ENCODE measurements at regions not wholly inside any gene's neighbourhood (a gene's known extent, or its start where the extent isn't known, plus 50 kb on each side); places are given as distances from the start of the nearest gene placed in this dataset.
"Not testable (repeated sequence)": the region's sequence is repeated elsewhere in the genome, so short reads cannot be mapped to it uniquely, and the experiment has no call there.

DNA sequence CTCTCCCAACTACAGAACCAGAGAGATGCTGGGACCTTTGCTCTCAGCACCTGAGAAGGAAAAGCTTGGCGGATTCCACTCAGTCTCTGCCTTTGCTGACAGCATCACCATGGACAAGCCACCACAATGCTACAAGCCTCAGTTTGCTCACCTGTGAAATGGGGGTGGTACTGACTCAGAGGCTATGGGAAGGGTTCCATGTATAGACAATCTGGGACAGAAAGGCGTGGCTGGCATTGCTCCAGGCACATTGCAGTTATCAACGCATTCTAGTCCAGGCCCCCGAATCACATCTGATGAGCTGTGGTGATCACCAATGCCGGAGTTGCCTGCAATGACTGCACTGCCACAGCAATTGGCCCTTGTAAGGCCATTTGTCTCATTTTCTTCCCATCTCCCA, 72.6 kb downstream of the ISX start:
- DNase-seq, result no peak

DNA sequence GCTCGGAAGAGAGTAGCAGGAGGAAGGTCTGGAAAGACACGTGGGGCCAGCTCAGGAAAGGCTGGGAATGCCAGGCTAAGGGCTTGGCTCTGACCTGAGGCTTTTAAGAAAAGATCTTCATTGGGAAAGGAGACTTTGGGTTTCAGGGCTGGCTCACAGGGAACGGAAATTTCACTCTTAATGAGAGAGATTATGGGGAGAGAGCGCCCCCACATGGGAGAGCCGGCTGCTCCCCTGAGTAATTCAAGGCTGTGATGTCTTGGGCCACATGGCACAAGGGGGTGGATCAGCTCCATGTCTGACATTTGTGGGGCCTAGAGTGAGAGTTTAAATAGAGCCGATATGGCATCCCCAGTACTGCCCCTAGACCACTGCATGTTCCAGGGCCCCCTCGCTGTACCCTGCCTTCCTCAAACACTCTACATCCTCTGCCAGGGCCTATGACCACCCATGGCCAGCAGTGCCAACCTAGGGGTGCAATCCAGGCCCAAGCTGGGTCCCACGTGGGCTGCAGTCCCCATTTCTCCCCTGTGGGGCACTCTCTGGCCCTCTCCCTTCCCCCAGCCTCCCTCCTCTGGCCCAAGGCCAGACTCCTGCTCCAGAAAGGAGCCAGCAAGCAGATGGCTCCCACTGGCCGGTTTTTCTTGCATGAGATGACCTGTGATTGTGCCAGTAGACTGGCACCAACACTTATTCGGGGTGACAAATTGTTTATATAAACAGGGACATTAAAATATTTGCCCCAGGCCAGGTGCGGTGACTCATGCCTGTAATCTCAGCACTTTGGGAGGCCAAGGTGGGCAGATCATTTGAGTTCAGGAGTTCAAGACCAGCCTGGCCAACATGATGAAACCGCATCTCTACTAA, 75.2 kb downstream of the ISX start:
- DNase-seq, result no peak

DNA sequence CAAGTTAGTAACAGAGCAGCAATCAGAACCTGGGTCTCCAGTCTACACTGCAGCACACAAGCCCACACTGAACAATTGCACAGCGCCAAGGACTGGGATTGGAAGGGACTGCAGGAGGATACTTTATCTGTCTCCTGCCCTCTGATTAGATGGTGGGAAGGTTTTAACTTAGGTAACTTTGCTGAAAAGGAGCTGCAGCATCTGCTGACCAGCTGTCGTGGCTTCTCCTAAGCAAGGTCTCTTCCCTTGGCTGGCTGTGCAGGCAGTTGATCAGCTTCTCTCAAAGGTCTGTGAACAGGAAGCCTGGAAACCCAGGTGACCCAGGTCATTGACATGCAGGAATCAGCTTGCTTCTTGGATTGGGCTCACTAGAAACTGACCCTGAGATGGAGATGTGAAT, 82.4 kb downstream of the ISX start:
- DNase-seq, result no peak

GRCh38 chr22:35148866-35149548, 83.0 kb downstream of the ISX start:
- DNase-seq, result no peak

GRCh38 chr22:35150183-35151107, 84.5 kb downstream of the ISX start:
- DNase-seq, result peak; percentile 70

GRCh38 chr22:35152316-35152715, 86.4 kb downstream of the ISX start:
- DNase-seq, result no peak

- DNase-seq, result peak; percentile 51
Measured at GRCh38 chr22:35154937-35155387, 89.0 kb downstream of the ISX start.

- DNase-seq, result no peak
Measured at GRCh38 chr22:35155403-35156025, 89.6 kb downstream of the ISX start.

DNA sequence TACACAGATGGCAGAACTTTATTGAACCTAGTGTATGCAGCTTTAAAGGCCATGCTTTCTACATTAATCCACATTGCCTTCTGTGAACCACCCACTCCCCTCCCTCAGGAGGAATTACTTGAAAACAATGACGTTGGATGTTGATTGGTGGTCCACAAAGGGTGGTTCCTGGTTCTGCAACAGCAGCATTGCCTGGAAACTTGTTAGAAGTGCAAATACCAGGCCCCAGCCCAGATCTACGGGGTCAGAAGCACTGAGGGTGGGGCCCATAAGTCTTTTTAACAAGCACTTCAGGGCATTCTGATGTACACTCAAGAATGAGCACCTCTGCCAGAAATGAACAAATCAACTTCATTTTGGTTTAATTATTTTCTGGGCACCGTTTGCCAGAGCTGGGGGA, 91.0 kb downstream of the ISX start:
- no peak for DNase-seq

GRCh38 chr22:35158336-35158735, 92.4 kb downstream of the ISX start:
- no peak for DNase-seq

- DNase-seq, result no peak
Measured at GRCh38 chr22:35159343-35159742, 93.4 kb downstream of the ISX start.

- DNase-seq, result no peak
Measured at GRCh38 chr22:35160268-35160667, 94.3 kb downstream of the ISX start.

GRCh38 chr22:35165896-35166295, 91.4 kb upstream of the HMGXB4 start:
- not testable (repeated sequence) for DNase-seq

- no peak for DNase-seq
Measured at GRCh38 chr22:35170716-35171697, 86.3 kb upstream of the HMGXB4 start.

DNA sequence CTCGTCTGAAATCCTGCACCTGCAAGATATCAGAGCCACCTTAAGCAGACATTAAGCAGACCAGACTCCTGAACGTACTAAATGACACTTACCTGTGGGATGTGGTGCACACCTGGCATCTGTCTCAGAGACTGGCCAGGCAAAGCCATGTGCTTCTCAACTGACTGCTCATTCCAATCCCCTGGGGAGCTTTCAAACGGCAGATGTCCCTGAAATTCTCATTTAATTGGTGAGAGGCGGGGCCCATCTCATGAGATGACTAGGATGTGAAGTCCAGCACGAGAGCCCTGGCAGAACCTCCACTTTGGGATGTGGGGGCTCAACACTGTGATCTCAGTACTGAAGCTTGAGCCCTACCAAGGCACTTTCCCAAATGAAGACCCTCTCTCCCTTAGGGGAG, 84.9 kb upstream of the HMGXB4 start:
- DNase-seq, result no peak

GRCh38 chr22:35173655-35174054, 83.6 kb upstream of the HMGXB4 start:
- no peak for DNase-seq

- no peak for DNase-seq
Measured at GRCh38 chr22:35174401-35175038, 82.8 kb upstream of the HMGXB4 start.

- no peak for DNase-seq
Measured at GRCh38 chr22:35175392-35175791, 81.9 kb upstream of the HMGXB4 start.

DNA sequence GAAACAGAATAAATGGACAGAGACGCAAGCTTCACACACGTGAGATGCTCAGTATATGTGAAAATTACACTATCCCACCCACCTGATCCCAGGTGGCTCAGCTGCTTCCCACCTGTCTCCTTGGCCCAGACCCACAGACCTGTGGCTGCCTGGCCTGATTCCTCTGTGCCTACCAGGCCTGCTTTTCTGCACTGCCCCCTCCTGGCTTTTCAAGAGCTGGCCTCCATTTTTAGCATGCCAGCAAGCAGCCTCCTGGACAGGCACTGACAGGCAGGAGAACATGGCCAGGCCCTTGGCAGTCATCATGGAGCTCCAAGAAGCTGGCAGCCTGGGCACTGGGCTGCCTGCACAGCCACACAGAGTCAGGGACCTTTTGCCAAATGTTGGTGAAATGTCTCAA, 79.5 kb upstream of the HMGXB4 start:
- no peak for DNase-seq

DNA sequence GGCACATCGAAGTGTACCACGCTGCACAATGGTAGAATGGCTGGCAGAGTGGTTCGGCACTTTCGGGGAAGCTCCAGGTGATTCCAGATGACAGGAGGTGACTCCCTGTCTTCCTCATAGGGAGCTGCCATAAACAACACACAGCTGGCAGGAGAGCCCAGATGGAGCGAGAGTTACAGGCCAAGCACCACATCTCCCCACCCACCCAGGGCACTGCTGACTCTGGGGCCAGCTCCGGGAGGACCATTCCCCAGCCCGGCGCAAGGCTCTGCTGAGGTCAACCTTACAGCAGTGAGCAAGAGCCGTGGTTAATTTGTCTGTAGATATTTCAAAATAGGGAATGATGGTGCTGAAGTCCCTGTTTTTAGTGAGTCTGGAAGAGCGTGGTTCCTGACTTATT, 78.8 kb upstream of the HMGXB4 start:
- no peak for DNase-seq

DNA sequence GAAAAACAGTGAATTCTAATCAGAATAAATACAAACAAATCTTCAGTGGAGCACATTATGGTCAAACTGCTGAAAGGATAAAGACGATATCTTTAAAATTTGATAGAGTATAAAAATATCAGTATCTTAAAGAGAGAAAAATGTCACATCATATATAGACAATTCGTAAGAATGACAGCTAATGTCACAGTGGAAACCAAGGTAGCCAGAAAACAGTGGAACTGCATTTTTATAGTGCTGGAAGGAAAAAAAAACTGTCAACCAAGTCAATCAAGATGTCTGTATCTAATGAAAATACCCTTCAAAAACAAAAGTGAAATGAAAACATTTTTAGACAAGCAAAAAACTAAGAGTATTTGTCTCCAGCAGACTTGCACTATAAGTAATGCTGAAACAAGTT, 73.4 kb upstream of the HMGXB4 start:
- DNase-seq, result no peak
